Amniotic epithelial cell (primary cell): ENCODE measurements at regions not wholly inside any gene's neighbourhood (a gene's known extent, or its start where the extent isn't known, plus 50 kb on each side); places are given as distances from the start of the nearest gene placed in this dataset.

Experiments used
- DNase-seq: peaks from one replicate; pipeline ENCODE4 v3.0.0-alpha.2; 2010; ENCODE audit warnings: low read depth

- no peak for DNase-seq
Observed at GRCh38 chr22:47994601-47995263, 1232.3 kb downstream of the TBC1D22A start.

- no peak for DNase-seq
Observed at GRCh38 chr22:47994045-47994444, 1231.6 kb downstream of the TBC1D22A start.

- no peak for DNase-seq
Observed at GRCh38 chr22:47990481-47990880, 1228.0 kb downstream of the TBC1D22A start.

GRCh38 chr22:47987885-47988515 is 1225.5 kb downstream of the TBC1D22A start:
- no peak for DNase-seq

- no peak for DNase-seq
Observed at GRCh38 chr22:47976219-47976618, 1213.8 kb downstream of the TBC1D22A start.

GRCh38 chr22:47967831-47968230 is 1205.4 kb downstream of the TBC1D22A start:
- no peak for DNase-seq

- no peak for DNase-seq
Observed at GRCh38 chr22:47966316-47966715, 1203.9 kb downstream of the TBC1D22A start.

- no peak for DNase-seq
Observed at GRCh38 chr22:47965896-47966295, 1203.4 kb downstream of the TBC1D22A start.

GRCh38 chr22:47965066-47965465 is 1202.6 kb downstream of the TBC1D22A start:
- no peak for DNase-seq

- DNase-seq: no peak
Observed at GRCh38 chr22:47963660-47964059, 1201.2 kb downstream of the TBC1D22A start.

GRCh38 chr22:47957649-47958048 is 1195.2 kb downstream of the TBC1D22A start:
- no peak for DNase-seq

- no peak for DNase-seq
Observed at GRCh38 chr22:47954107-47954506, 1191.7 kb downstream of the TBC1D22A start.

- no peak for DNase-seq
Observed at GRCh38 chr22:47944941-47945340, 1182.5 kb downstream of the TBC1D22A start.

- no peak for DNase-seq
Observed at GRCh38 chr22:47943729-47944700, 1181.6 kb downstream of the TBC1D22A start.

- no peak for DNase-seq
Observed at GRCh38 chr22:47940211-47940610, 1177.8 kb downstream of the TBC1D22A start.

GRCh38 chr22:47933891-47934290 is 1171.4 kb downstream of the TBC1D22A start:
- no peak for DNase-seq

- DNase-seq: no peak
Observed at GRCh38 chr22:47933226-47933625, 1170.8 kb downstream of the TBC1D22A start.

GRCh38 chr22:47929646-47930185 is 1167.3 kb downstream of the TBC1D22A start:
- DNase-seq: no peak

GRCh38 chr22:47929073-47929472 is 1166.6 kb downstream of the TBC1D22A start:
- no peak for DNase-seq

GRCh38 chr22:47928631-47929030 is 1166.2 kb downstream of the TBC1D22A start:
- no peak for DNase-seq

- no peak for DNase-seq
Observed at GRCh38 chr22:47927648-47928210, 1165.3 kb downstream of the TBC1D22A start.

- DNase-seq: no peak
Observed at GRCh38 chr22:47923011-47923427, 1160.6 kb downstream of the TBC1D22A start.
